Hepatocyte (in vitro differentiated cells): ENCODE measurements at regions not wholly inside any gene's neighbourhood (a gene's known extent, or its start where the extent isn't known, plus 50 kb on each side); places are given as distances from the start of the nearest gene placed in this dataset.
"Not testable (repeated sequence)": the region's sequence is repeated elsewhere in the genome, so short reads cannot be mapped to it uniquely, and the experiment has no call there.

ENCODE experiments used
- DNase-seq: peaks from one replicate; pipeline ENCODE4 v3.0.0-alpha.2; 2016; ENCODE audit warnings: low spot score
- H2AFZ ChIP-seq: fragments of 200-600 bp; sonication (generic); 2 replicates; pipeline ENCODE4 v1.6.0; 2016; ENCODE audit warnings: antibody characterized with exemption, mild to moderate bottlenecking
- H3K27ac ChIP-seq: fragments of 200-600 bp; sonication (generic); 2 replicates; pipeline ENCODE4 v1.5.1; 2016; ENCODE audit warnings: mild to moderate bottlenecking
- H3K27me3 ChIP-seq: fragments of 200-600 bp; sonication (generic); 2 replicates; pipeline ENCODE4 v1.6.1; 2016
- H3K36me3 ChIP-seq: fragments of 200-600 bp; sonication (generic); replicated peaks from 2 replicates; pipeline ENCODE4 v1.5.1; 2016; ENCODE audit warnings: low read depth; ENCODE audit not compliant: insufficient read depth
- H3K4me1 ChIP-seq: fragments of 200-600 bp; sonication (generic); 2 replicates; pipeline ENCODE4 v1.5.1; 2016; ENCODE audit warnings: mild to moderate bottlenecking, moderate library complexity; ENCODE audit not compliant: insufficient read depth
- H3K4me2 ChIP-seq: fragments of 200-600 bp; sonication (generic); 2 replicates; pipeline ENCODE4 v1.6.0; 2016
- H3K4me3 ChIP-seq: fragments of 200-600 bp; sonication (generic); 2 replicates; pipeline ENCODE4 v1.5.1; 2016; ENCODE audit warnings: mild to moderate bottlenecking
- H3K79me2 ChIP-seq: fragments of 200-600 bp; sonication (generic); 2 replicates; pipeline ENCODE4 v1.6.0; 2017; ENCODE audit warnings: mild to moderate bottlenecking
- H3K9me2 ChIP-seq: fragments of 200-600 bp; sonication (generic); replicated peaks from 2 replicates; pipeline ENCODE4 v1.6.0; 2017; ENCODE audit warnings: mild to moderate bottlenecking; ENCODE audit not compliant: insufficient read depth
- H3K9me3 ChIP-seq: fragments of 200-600 bp; sonication (generic); 2 replicates; pipeline ENCODE4 v1.5.1; 2016; ENCODE audit warnings: low read depth, mild to moderate bottlenecking
- H4K20me1 ChIP-seq: fragments of 200-600 bp; sonication (generic); 2 replicates; pipeline ENCODE4 v1.6.0; 2016; ENCODE audit warnings: mild to moderate bottlenecking; ENCODE audit not compliant: insufficient read depth, poor library complexity, severe bottlenecking
- EZH2 ChIP-seq: fragments of 200-600 bp; sonication (generic); IDR thresholded peaks from 2 replicates; pipeline ENCODE4 v1.6.1; 2016; ENCODE audit warnings: antibody characterized with exemption, mild to moderate bottlenecking, borderline replicate concordance
- EZH2phosphoT487 ChIP-seq: fragments of 200-600 bp; sonication (generic); IDR thresholded peaks from one replicate; pipeline ENCODE4 v1.6.1; 2018; ENCODE audit warnings: antibody characterized with exemption, mild to moderate bottlenecking, low read depth, moderate library complexity; ENCODE audit not compliant: unreplicated experiment, severe bottlenecking
- WGBS: methylation state at CpG from one replicate; pipeline ENCODE4 v1.1.6; 2016; ENCODE audit warnings: low lambda C conversion rate; ENCODE audit errors: missing lambda C conversion rate; 5-methylcytosine and 5-hydroxymethylcytosine counted together
- TF ChIP-seq, protein P1 (sequence below): fragments of 200-600 bp; sonication (generic); IDR thresholded peaks from 2 replicates; pipeline ENCODE4 v1.5.1; 2016; ENCODE audit warnings: antibody characterized with exemption, mild to moderate bottlenecking; ENCODE audit not compliant: poor library complexity

- TF ChIP-seq, protein P1, sequence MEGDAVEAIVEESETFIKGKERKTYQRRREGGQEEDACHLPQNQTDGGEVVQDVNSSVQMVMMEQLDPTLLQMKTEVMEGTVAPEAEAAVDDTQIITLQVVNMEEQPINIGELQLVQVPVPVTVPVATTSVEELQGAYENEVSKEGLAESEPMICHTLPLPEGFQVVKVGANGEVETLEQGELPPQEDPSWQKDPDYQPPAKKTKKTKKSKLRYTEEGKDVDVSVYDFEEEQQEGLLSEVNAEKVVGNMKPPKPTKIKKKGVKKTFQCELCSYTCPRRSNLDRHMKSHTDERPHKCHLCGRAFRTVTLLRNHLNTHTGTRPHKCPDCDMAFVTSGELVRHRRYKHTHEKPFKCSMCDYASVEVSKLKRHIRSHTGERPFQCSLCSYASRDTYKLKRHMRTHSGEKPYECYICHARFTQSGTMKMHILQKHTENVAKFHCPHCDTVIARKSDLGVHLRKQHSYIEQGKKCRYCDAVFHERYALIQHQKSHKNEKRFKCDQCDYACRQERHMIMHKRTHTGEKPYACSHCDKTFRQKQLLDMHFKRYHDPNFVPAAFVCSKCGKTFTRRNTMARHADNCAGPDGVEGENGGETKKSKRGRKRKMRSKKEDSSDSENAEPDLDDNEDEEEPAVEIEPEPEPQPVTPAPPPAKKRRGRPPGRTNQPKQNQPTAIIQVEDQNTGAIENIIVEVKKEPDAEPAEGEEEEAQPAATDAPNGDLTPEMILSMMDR, result no peak
- TF ChIP-seq EZH2phosphoT487 (no peak), EZH2 (no peak)
- Histone ChIP-seq H3K27ac (no peak overlapping the region), H3K4me1 (no peaks in the 10 kb centered on the region), H3K79me2 (no peaks in the 10 kb centered on the region), H4K20me1 (no peaks in the 10 kb centered on the region), H3K27me3 (no peaks in the 10 kb centered on the region), H3K9me3 (no peaks in the 10 kb centered on the region), H3K36me3 (no peaks in the 10 kb centered on the region), H2AFZ (no peak overlapping the region), H3K4me2 (no peak overlapping the region), H3K9me2 (no peaks in the 10 kb centered on the region), H3K4me3 (no peak overlapping the region)
- DNase-seq, result no peak
- 57% methylated on average over 4 of the region's 4 CpGs for WGBS
Measured at GRCh38 chr3:177657243-177657642, 460.0 kb upstream of the TBL1XR1 start.

GRCh38 chr3:177658354-177658753 lies 461.1 kb upstream of the TBL1XR1 start:
- DNase-seq, result no peak
- TF ChIP-seq, protein P1, result no peak
- TF ChIP-seq EZH2 (no peak), EZH2phosphoT487 (no peak)
- Histone ChIP-seq H3K9me2 (no peaks in the 10 kb centered on the region), H2AFZ (no peak overlapping the region), H3K4me1 (no peaks in the 10 kb centered on the region), H3K36me3 (no peaks in the 10 kb centered on the region), H3K9me3 (no peaks in the 10 kb centered on the region), H3K27ac (no peak overlapping the region), H3K79me2 (no peaks in the 10 kb centered on the region), H3K4me2 (no peak overlapping the region), H3K27me3 (no peaks in the 10 kb centered on the region), H3K4me3 (no peak overlapping the region), H4K20me1 (no peaks in the 10 kb centered on the region)

DNA sequence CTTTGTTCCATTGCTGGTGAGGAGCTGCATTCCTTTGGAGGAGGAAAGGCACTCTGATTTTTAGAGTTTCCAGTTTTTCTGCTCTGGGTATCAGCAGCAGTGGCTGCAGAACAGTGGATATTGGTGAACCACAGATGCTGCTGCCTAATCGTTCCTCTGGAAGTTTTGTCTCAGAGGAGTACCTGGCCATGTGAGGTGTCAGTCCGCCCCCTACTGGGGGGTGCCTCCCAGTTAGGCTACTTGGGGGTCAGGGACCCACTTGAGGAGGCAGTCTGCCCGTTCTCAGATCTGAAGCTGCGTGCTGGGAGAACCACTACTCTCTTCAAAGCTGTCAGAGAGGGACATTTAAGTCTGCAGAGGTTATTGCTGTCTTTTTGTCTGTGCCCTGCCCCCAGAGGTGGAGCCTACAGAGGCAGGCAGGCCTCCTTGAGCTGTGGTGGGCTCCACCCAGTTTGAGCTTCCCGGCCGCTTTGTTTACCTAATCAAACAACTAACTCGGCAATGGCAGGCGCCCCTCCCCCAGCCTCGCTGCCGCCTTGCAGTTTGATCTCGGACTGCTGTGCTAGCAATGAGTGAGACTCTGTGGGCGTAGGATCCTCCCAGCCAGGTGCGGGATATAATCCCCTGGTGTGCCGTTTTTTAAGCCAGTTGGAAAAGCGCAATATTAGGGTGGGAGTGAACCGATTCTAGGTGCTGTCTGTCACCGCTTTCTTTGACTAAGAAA lies 467.3 kb upstream of the TBL1XR1 start:
- H3K4me2 ChIP-seq, H3K4me3 ChIP-seq: not testable (repeated sequence)
- WGBS, result 91% methylated on average over 17 of the region's 17 CpGs

DNA sequence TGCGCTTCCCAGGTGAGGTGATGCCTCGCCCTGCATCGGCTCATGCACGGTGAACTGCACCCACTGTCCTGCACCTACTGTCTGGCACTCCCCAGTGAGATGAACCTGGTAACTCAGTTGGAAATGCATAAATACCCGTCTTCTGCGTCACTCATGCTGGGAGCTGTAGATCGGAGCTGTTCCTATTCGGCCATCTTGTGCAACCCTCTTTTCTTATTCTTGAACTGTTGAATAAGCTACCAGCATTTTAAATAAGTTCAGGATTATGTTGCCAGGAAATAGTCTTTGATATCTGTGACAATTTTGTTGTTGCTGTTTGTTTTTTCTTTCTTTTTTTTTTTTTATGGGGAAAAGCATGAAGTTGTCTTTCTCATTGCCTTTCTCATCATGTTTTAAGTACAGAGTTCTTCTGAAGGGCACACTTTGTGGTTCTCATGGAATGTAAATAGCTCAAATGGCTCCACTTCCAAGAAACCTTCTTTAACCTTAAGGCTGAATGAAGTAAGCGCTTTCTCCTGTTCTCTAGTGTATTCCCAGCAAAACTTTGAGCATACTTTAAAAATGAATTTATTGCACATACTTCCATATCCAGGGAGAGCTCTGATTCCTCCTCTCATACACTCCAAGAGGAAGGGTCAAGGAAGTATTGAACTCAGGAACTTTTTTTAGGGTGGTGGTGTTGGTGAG lies 468.0 kb upstream of the TBL1XR1 start:
- Histone ChIP-seq H3K27ac (no peak overlapping the region), H4K20me1 (no peaks in the 10 kb centered on the region), H3K79me2 (no peaks in the 10 kb centered on the region), H3K36me3 (no peaks in the 10 kb centered on the region), H3K4me2 (no peak overlapping the region), H3K9me3 (no peaks in the 10 kb centered on the region), H2AFZ (no peak overlapping the region), H3K27me3 (no peaks in the 10 kb centered on the region), H3K4me1 (no peaks in the 10 kb centered on the region), H3K4me3 (no peak overlapping the region), H3K9me2 (no peaks in the 10 kb centered on the region)
- 96% methylated on average over 9 of the region's 9 CpGs for WGBS
- no peak for DNase-seq
- TF ChIP-seq, protein P1, result no peak
- TF ChIP-seq EZH2, result no peak
- no peak for TF ChIP-seq EZH2phosphoT487

More for the DNA sequence above, 467.3 kb upstream of the TBL1XR1 start:
- H3K9me2 ChIP-seq, H3K79me2 ChIP-seq, H3K9me3 ChIP-seq, H3K36me3 ChIP-seq, DNase-seq, H3K4me1 ChIP-seq, H4K20me1 ChIP-seq, H3K27ac ChIP-seq, H3K27me3 ChIP-seq, H2AFZ ChIP-seq: not testable (repeated sequence)
